A549 (cell line): ENCODE measurements at regions not wholly inside any gene's neighbourhood (a gene's known extent, or its start where the extent isn't known, plus 50 kb on each side); places are given as distances from the start of the nearest gene placed in this dataset.
A peak's percentile ranks its signal among the peaks of the same experiment; 100 is the strongest.

Experiments used
- ATAC-seq, 2 experiments: fragments of 200-7000 bp in 1 of 2; fragments of >200 bp in 1 of 2; cut with Nextera tagmentation in 1 of 2; cut with Tn5 transposase in 1 of 2; 3 replicates each; pipeline versions ENCODE4 v1.8.0 to v1.9.1; 2018 to 2020; ENCODE audit warnings: mild to moderate bottlenecking in 1 of 2, moderate library complexity in 1 of 2
- CTCF ChIA-PET: fragments of 300-600 bp; sonication (Branson Sonifier 250); formaldehyde crosslinking; extraction: SDS; loops from one replicate; lab custom pipeline; 2021; ENCODE audit warnings: antibody characterized with exemption, inconsistent platforms; lab: Yijun Ruan, JAX
- POLR2A ChIA-PET: fragments of 350-600 bp; formaldehyde crosslinking; extraction: SDS; loops from one replicate; lab custom pipeline; 2021; ENCODE audit warnings: antibody characterized with exemption, inconsistent platforms; lab: Yijun Ruan, JAX
- DNase-seq, 2 experiments: peaks; one replicate each; pipeline versions ENCODE4 v3.0.0 to v3.0.0-alpha.2; 2011 to 2016; ENCODE audit warnings: low read depth in 1 of 2, low spot score in 1 of 2
- FAIRE-seq: peaks from 2 replicates; lab custom pipeline; 2011; peaks lifted over from hg19 to GRCh38; lab: Jason Lieb, UNC
- H3K27ac ChIP-seq, 2 experiments: fragments of >200 bp; sonication (Bioruptor Twin); formaldehyde crosslinking; 3 replicates each; pipeline ENCODE4 v1.5.1; 2016 to 2017
- H3K4me1 ChIP-seq: fragments of >200 bp; sonication (Bioruptor Twin); formaldehyde crosslinking; 3 replicates; pipeline ENCODE4 v1.6.1; 2016
- H3K4me2 ChIP-seq: fragments of >200 bp; sonication (Bioruptor Twin); formaldehyde crosslinking; 3 replicates; pipeline ENCODE4 v1.6.1; 2016
- H3K4me3 ChIP-seq: fragments of >200 bp; sonication (Bioruptor Twin); formaldehyde crosslinking; 3 replicates; pipeline ENCODE4 v1.5.1; 2016
- H3K9me3 ChIP-seq: fragments of >200 bp; sonication (Bioruptor Twin); formaldehyde crosslinking; 3 replicates; pipeline ENCODE4 v1.6.1; 2016
- BHLHE40 ChIP-seq: IDR thresholded peaks from 2 replicates; pipeline ENCODE4 v1.6.1; 2012; ENCODE audit warnings: low read depth, low read length, inconsistent platforms
- CBX2 ChIP-seq: fragments of 200-600 bp; sonication (generic); IDR thresholded peaks from 2 replicates; pipeline ENCODE4 v1.6.1; 2016; ENCODE audit warnings: low read depth, mild to moderate bottlenecking, borderline replicate concordance
- CEBPB ChIP-seq, 2 experiments: fragments of >200 bp in 1 of 2; sonication (Bioruptor Twin) in 1 of 2; formaldehyde crosslinking in 1 of 2; IDR thresholded peaks; 2 replicates each; pipeline ENCODE4 v1.6.1; 2012 to 2016
- CHD4 ChIP-seq: fragments of 200-600 bp; sonication (generic); IDR thresholded peaks from 2 replicates; pipeline ENCODE4 v1.6.1; 2016; ENCODE audit warnings: antibody characterized with exemption, mild to moderate bottlenecking, borderline replicate concordance
- EHF ChIP-seq: fragments of 250-450 bp; sonication (Bioruptor Pico); IDR thresholded peaks from 2 replicates; pipeline ENCODE4 v1.5.0; 2020; ENCODE audit warnings: mild to moderate bottlenecking
- EP300 ChIP-seq, 2 experiments: fragments of >200 bp; sonication (Bioruptor Twin); formaldehyde crosslinking; IDR thresholded peaks; 2 replicates in 1 of 2; 3 replicates in 1 of 2; pipeline ENCODE4 v1.6.1; 2016 to 2017
- FOSL2 ChIP-seq, 2 experiments: fragments of 450-650 bp in 1 of 2; fragments of >200 bp in 1 of 2; sonication (Bioruptor Twin) in 1 of 2; formaldehyde crosslinking; IDR thresholded peaks; 2 replicates each; pipeline versions ENCODE4 v1.5.0 to v1.6.1; 2016 to 2020; ENCODE audit warnings: mild to moderate bottlenecking in 1 of 2, moderate library complexity in 1 of 2
- GATA3 ChIP-seq: IDR thresholded peaks from 2 replicates; pipeline ENCODE4 v1.6.1; 2012; ENCODE audit warnings: borderline replicate concordance
- JUN ChIP-seq, 2 experiments: fragments of >200 bp; sonication (Bioruptor Twin); formaldehyde crosslinking; IDR thresholded peaks; 2 replicates in 1 of 2; 3 replicates in 1 of 2; pipeline ENCODE4 v1.6.1; 2016 to 2017
- JUNB ChIP-seq: fragments of >200 bp; sonication (Bioruptor Twin); formaldehyde crosslinking; IDR thresholded peaks from 2 replicates; pipeline ENCODE4 v1.6.1; 2016
- KDM1A ChIP-seq: fragments of 200-600 bp; sonication (generic); IDR thresholded peaks from 2 replicates; pipeline ENCODE4 v1.6.1; 2016; ENCODE audit warnings: low read depth, mild to moderate bottlenecking
- MAZ ChIP-seq: fragments of 150-350 bp; IDR thresholded peaks from 2 replicates; pipeline ENCODE4 v1.6.1; 2014; ENCODE audit warnings: antibody characterized with exemption, low read depth, low read length, borderline replicate concordance
- MYC ChIP-seq: IDR thresholded peaks from 2 replicates; pipeline ENCODE4 v1.6.1; 2012; ENCODE audit warnings: mild to moderate bottlenecking, inconsistent platforms, low read length, improper control_type of control experiment, borderline replicate concordance
- NFE2L2 ChIP-seq: fragments of 150-350 bp; conservative IDR thresholded peaks from 2 replicates; pipeline ENCODE4 v1.6.1; 2014; ENCODE audit warnings: low read length
- NPAS2 ChIP-seq: fragments of 250-450 bp; sonication (Bioruptor Pico); IDR thresholded peaks from 2 replicates; pipeline ENCODE4 v1.8.0; 2022; ENCODE audit warnings: mild to moderate bottlenecking, moderate library complexity, borderline replicate concordance
- NR3C1 ChIP-seq: fragments of >200 bp; sonication (Bioruptor Twin); formaldehyde crosslinking; IDR thresholded peaks from 3 replicates; pipeline ENCODE4 v1.6.1; 2017
- POLR2AphosphoS2 ChIP-seq: conservative IDR thresholded peaks from 2 replicates; pipeline ENCODE4 v1.6.1; 2012; ENCODE audit warnings: low read length, improper control_type of control experiment, inconsistent platforms
- RFX5 ChIP-seq: fragments of 450-650 bp; IDR thresholded peaks from 2 replicates; pipeline ENCODE4 v1.7.1; 2014; ENCODE audit warnings: antibody characterized with exemption, mild to moderate bottlenecking, moderate library complexity
- RNF2 ChIP-seq: fragments of 200-600 bp; sonication (generic); IDR thresholded peaks from 2 replicates; pipeline ENCODE4 v1.6.1; 2016; ENCODE audit warnings: low read depth, mild to moderate bottlenecking, antibody characterized with exemption, moderate library complexity, borderline replicate concordance
- TFCP2L1 ChIP-seq: fragments of 250-450 bp; sonication (Bioruptor Pico); IDR thresholded peaks from 2 replicates; pipeline ENCODE4 v1.5.0; 2021; ENCODE audit warnings: mild to moderate bottlenecking
- TP53 ChIP-seq: fragments of 250-450 bp; sonication (Bioruptor Pico); IDR thresholded peaks from 2 replicates; pipeline ENCODE4 v1.5.0; 2021; ENCODE audit warnings: mild to moderate bottlenecking, moderate library complexity
- ZFP36 ChIP-seq: fragments of 450-650 bp; IDR thresholded peaks from 2 replicates; pipeline ENCODE4 v1.6.1; 2014; ENCODE audit warnings: borderline replicate concordance; ENCODE audit not compliant: partially characterized antibody
- WGBS: methylation state at CpG from one replicate; pipeline ENCODE4 v1.1.6; 2017; ENCODE audit errors: missing lambda C conversion rate; 5-methylcytosine and 5-hydroxymethylcytosine counted together
- TF ChIP-seq, protein P1 (sequence below): fragments of 450-650 bp; IDR thresholded peaks from 2 replicates; pipeline ENCODE4 v1.6.1; 2014; ENCODE audit warnings: antibody characterized with exemption
- TF ChIP-seq, protein P2 (sequence below): IDR thresholded peaks from 2 replicates; pipeline ENCODE4 v1.6.1; 2012
- TF ChIP-seq, protein P3 (sequence below): IDR thresholded peaks from 2 replicates; pipeline ENCODE4 v1.6.1; 2012; ENCODE audit warnings: low read depth, borderline replicate concordance
- TF ChIP-seq, protein P4 (sequence below): fragments of >200 bp; sonication (Bioruptor Twin); formaldehyde crosslinking; IDR thresholded peaks from 2 replicates; pipeline ENCODE4 v1.6.1; 2016
- TF ChIP-seq, protein P5 (sequence below): fragments of >200 bp; sonication (Bioruptor Twin); formaldehyde crosslinking; IDR thresholded peaks from 3 replicates; pipeline ENCODE4 v1.5.1; 2016

DNA sequence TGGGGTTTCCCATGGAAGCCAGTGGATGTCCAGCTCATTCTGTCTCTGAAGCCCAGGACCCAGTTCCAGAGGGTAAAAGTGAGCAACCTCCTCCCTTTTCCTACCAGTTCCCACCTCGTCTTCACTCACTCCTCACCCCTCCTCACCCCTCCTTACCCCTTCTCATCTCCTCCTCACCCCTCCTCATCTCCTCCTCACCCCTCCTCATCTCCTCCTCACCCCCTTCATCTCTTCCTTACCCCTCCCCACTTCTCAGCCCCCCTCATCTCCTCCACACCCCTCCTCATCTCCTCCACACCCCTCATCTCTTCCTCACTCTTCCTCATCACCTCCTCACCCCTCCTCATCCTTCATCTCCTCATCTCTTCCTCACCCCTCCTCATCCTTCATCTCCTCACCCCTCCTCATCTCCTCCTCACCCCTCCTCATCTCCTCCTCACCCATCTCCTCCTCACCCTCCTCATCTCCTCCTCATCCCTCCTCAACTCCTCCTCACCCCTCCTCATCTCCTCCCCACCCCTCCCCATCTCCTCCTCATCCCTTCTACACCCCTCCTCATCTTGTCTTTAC lies 246.1 kb downstream of the MYLK4 start:
- Histone ChIP-seq H3K27ac (peak overlapping the region; percentile 64 to 80; a peak in 5 of 6 replicates), H3K4me2 (peak overlapping the region; percentile 31), H3K4me1 (peaks cover 29% of the 10 kb centered on the region), H3K9me3 (peaks cover 6% of the 10 kb centered on the region; the same call in 1 of the 3 replicates), H3K4me3 (no peak overlapping the region)
- CTCF ChIA-PET, result interaction anchor here (1.1 kb wide), 1 partner anchor 15 kb away, joined by 3 read pairs; no protein-coding TSS in a partner anchor
- WGBS, result 29% methylated on average over 1 of the region's 1 CpG
- FAIRE-seq, result no peak
- no peak for DNase-seq
- ATAC-seq, result no peak
- POLR2A ChIA-PET, result no interaction called here
- no peak for TF ChIP-seq EHF (CRISPR knock-in tag)
- no peak for TF ChIP-seq MYC
- TF ChIP-seq, protein P1, sequence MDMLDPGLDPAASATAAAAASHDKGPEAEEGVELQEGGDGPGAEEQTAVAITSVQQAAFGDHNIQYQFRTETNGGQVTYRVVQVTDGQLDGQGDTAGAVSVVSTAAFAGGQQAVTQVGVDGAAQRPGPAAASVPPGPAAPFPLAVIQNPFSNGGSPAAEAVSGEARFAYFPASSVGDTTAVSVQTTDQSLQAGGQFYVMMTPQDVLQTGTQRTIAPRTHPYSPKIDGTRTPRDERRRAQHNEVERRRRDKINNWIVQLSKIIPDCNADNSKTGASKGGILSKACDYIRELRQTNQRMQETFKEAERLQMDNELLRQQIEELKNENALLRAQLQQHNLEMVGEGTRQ, result no peak
- no peak for TF ChIP-seq RNF2
- no peak for TF ChIP-seq JUN (IDR thresholded peaks at IDR 0.05)
- no peak for TF ChIP-seq POLR2AphosphoS2
- TF ChIP-seq, protein P2, sequence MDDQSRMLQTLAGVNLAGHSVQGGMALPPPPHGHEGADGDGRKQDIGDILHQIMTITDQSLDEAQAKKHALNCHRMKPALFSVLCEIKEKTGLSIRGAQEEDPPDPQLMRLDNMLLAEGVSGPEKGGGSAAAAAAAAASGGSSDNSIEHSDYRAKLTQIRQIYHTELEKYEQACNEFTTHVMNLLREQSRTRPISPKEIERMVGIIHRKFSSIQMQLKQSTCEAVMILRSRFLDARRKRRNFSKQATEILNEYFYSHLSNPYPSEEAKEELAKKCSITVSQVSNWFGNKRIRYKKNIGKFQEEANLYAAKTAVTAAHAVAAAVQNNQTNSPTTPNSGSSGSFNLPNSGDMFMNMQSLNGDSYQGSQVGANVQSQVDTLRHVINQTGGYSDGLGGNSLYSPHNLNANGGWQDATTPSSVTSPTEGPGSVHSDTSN, result no peak
- TF ChIP-seq, protein P3, sequence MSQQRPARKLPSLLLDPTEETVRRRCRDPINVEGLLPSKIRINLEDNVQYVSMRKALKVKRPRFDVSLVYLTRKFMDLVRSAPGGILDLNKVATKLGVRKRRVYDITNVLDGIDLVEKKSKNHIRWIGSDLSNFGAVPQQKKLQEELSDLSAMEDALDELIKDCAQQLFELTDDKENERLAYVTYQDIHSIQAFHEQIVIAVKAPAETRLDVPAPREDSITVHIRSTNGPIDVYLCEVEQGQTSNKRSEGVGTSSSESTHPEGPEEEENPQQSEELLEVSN, result no peak
- TF ChIP-seq NR3C1, result no peak
- TF ChIP-seq, protein P4, sequence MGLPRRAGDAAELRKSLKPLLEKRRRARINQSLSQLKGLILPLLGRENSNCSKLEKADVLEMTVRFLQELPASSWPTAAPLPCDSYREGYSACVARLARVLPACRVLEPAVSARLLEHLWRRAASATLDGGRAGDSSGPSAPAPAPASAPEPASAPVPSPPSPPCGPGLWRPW, result no peak
- no peak for TF ChIP-seq NFE2L2
- no peak for TF ChIP-seq ZFP36
- TF ChIP-seq TFCP2L1 (CRISPR knock-in tag), result no peak
- no peak for TF ChIP-seq CBX2
- TF ChIP-seq BHLHE40, result no peak
- no peak for TF ChIP-seq TP53
- TF ChIP-seq MAZ, result no peak
- no peak for TF ChIP-seq KDM1A
- TF ChIP-seq, protein P5, sequence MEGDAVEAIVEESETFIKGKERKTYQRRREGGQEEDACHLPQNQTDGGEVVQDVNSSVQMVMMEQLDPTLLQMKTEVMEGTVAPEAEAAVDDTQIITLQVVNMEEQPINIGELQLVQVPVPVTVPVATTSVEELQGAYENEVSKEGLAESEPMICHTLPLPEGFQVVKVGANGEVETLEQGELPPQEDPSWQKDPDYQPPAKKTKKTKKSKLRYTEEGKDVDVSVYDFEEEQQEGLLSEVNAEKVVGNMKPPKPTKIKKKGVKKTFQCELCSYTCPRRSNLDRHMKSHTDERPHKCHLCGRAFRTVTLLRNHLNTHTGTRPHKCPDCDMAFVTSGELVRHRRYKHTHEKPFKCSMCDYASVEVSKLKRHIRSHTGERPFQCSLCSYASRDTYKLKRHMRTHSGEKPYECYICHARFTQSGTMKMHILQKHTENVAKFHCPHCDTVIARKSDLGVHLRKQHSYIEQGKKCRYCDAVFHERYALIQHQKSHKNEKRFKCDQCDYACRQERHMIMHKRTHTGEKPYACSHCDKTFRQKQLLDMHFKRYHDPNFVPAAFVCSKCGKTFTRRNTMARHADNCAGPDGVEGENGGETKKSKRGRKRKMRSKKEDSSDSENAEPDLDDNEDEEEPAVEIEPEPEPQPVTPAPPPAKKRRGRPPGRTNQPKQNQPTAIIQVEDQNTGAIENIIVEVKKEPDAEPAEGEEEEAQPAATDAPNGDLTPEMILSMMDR, result no peak
- TF ChIP-seq CEBPB (IDR thresholded peaks at IDR 0.05), result no peak

DNA sequence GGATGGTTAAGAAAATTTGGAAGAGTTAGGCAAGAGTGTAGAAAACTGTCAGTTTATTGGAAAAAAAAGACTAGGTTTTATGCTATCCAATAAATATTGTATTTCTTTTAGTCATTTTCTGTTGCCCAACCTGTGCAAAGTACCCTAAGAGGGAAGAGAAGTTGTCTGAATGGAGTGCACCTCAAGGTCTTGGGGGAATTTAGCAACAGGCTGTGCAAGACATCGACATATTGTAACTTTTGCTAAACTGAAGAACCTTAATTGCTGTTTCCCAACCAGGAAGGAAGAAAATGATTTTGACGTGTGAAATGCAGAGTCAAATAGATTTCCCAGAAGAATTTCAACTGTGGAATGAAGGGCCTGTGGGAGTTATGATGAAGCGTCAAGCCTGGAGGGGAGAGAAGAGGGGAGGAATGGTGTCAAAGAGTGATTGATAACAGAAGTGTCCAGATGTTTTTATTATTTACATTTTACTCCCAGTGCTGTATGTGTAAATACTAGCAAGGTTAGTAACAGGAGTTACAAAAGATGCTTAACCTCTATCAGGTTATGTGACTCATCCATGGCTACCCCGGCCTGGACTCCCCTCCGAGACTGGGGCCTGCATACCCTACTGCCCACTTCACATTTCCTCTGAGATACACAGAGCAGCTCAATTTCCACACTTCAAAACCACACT lies 246.8 kb downstream of the MYLK4 start:
- ATAC-seq (peak; percentile 67 to 81), DNase-seq (peak in 1 of 2 experiments; percentile 77), FAIRE-seq (no peak)
- WGBS, result under 1% methylated on average over 5 of the region's 5 CpGs
- Histone ChIP-seq H3K27ac (peak overlapping the region; percentile 64 to 80; a peak in 5 of 6 replicates), H3K9me3 (peaks cover 6% of the 10 kb centered on the region; the same call in 1 of the 3 replicates), H3K4me3 (no peak overlapping the region), H3K4me1 (peaks cover 29% of the 10 kb centered on the region), H3K4me2 (peak overlapping the region; percentile 31)
- ChIA-PET CTCF (interaction anchor here (0.9 to 1.1 kb wide), 2 partner anchors 14 to 131 kb away, joined by 3 read pairs; no protein-coding TSS in a partner anchor), POLR2A (no interaction called here)
- TF ChIP-seq JUN (IDR thresholded peaks at IDR 0.05) (0 out of 5 replicates have a peak, but pooled peaks of 1 of the 2 experiments have one; percentile 49), RFX5 (no peak), JUNB (peak; percentile 38; the same call in 1 of the 2 replicates), CEBPB (IDR thresholded peaks at IDR 0.05) (0 out of 4 replicates have a peak, but pooled peaks of 1 of the 2 experiments have one; percentile 15), NPAS2 (no peak), FOSL2 (IDR thresholded peaks at IDR 0.05) (peak; percentile 10; the same call in 1 of the 2 replicates), FOSL2 (CRISPR knock-in tag; IDR thresholded peaks at IDR 0.05) (peak; percentile 53), EHF (CRISPR knock-in tag) (no peak), EP300 (IDR thresholded peaks at IDR 0.05) (peak; percentile 54 to 77; a peak in 3 of 5 replicates), CHD4 (no peak), POLR2AphosphoS2 (no peak), GATA3 (peak; percentile 61)
- TF ChIP-seq, protein P2, result no peak
